Body of pancreas (tissue), 4 donors: ENCODE measurements at regions not wholly inside any gene's neighbourhood (a gene's known extent, or its start where the extent isn't known, plus 50 kb on each side); places are given as distances from the start of the nearest gene placed in this dataset.

Source experiments
- ATAC-seq: fragments of 150-250 bp; one replicate; pipeline ENCODE4 v1.9.1; 2016
- DNase-seq, 4 donors: peaks; one replicate each; pipeline ENCODE4 v3.0.0-alpha.2; 2019
- H3K27ac ChIP-seq, 4 donors: fragments of 200-600 bp; sonication (generic); 1 replicate in 3 of 4; 2 replicates in 1 of 4; pipeline versions ENCODE4 v1.5.1 to v1.6.1; 2016 to 2019; ENCODE audit warnings: mild to moderate bottlenecking in 1 of 4, mixed read lengths in 1 of 4, moderate library complexity in 1 of 4
- H3K27me3 ChIP-seq, 2 donors: fragments of 200-600 bp; sonication (generic); one replicate each; pipeline ENCODE4 v1.6.0; 2016; ENCODE audit warnings: mild to moderate bottlenecking in 1 of 2
- H3K36me3 ChIP-seq, 2 donors: fragments of 200-600 bp; sonication (generic); replicated peaks in 1 of 2; 2 replicates each; pipeline ENCODE4 v1.5.1; 2016; ENCODE audit warnings: low read depth in 2 of 2; ENCODE audit not compliant: insufficient read depth in 1 of 2
- H3K4me1 ChIP-seq: fragments of 200-600 bp; sonication (generic); one replicate; pipeline ENCODE4 v1.6.0; 2016
- H3K4me3 ChIP-seq, 2 donors: fragments of 200-600 bp; sonication (generic); 1 replicate in 1 of 2; 2 replicates in 1 of 2; pipeline ENCODE4 v1.5.1; 2016 to 2019
- H3K9me3 ChIP-seq, 3 donors: fragments of 200-600 bp; sonication (generic); 1 replicate in 2 of 3; 2 replicates in 1 of 3; pipeline ENCODE4 v1.5.1; 2016
- POLR2A ChIP-seq, 3 donors: fragments of 450-650 bp; IDR thresholded peaks; one replicate each; pipeline ENCODE4 v1.6.1; 2016; ENCODE audit warnings: antibody characterized with exemption in 3 of 3, mild to moderate bottlenecking in 2 of 3
- WGBS, 2 donors: methylation state at CpG; one replicate each; pipeline ENCODE4 v1.1.5; 2017; 5-methylcytosine and 5-hydroxymethylcytosine counted together
- intact Hi-C: fragments of 100-400 bp; cut with DNase I; formaldehyde crosslinking; loops from one replicate; pipeline ENCODE4 v1.15.1; 2023
- TF ChIP-seq, protein P1 (sequence below), 7 experiments: fragments of 450-650 bp in 4 of 7; fragments of 200-600 bp in 3 of 7; sonication (generic) in 3 of 7; IDR thresholded peaks; one replicate each; pipeline ENCODE4 v1.5.1; 2016 to 2019; ENCODE audit warnings: antibody characterized with exemption in 7 of 7

DNA sequence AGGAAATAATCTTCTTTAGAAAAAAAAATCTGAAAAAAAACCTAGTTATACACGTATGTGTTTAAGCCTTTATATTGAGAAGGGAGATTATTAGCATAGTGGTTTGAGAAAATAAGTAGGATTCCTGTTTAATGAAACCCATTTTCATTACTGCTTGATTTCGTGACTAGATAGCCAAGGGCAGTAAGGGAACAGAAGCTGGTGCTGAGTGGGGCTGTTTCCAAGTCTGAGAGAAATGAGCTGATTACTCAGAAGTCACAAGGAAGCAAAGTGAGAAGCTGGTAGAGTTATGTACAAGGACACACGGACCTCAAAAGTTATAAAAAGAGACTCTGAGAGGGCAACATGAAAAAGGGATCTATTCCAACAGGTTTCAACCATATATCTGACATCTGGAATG lies 256.5 kb downstream of the TTLL7 start:
- 58 to 62% methylated on average over 3 of the region's 3 CpGs for WGBS, 2 donors
- Histone ChIP-seq H3K27me3 (no peaks in the 10 kb centered on the region), H3K9me3 (no peaks in the 10 kb centered on the region), H3K4me3 (no peak overlapping the region), H3K4me1 (no peaks in the 10 kb centered on the region), H3K36me3 (no peaks in the 10 kb centered on the region), H3K27ac (no peak overlapping the region)
- intact Hi-C loops = no loop called here
- no peak for ATAC-seq
- TF ChIP-seq, protein P1, sequence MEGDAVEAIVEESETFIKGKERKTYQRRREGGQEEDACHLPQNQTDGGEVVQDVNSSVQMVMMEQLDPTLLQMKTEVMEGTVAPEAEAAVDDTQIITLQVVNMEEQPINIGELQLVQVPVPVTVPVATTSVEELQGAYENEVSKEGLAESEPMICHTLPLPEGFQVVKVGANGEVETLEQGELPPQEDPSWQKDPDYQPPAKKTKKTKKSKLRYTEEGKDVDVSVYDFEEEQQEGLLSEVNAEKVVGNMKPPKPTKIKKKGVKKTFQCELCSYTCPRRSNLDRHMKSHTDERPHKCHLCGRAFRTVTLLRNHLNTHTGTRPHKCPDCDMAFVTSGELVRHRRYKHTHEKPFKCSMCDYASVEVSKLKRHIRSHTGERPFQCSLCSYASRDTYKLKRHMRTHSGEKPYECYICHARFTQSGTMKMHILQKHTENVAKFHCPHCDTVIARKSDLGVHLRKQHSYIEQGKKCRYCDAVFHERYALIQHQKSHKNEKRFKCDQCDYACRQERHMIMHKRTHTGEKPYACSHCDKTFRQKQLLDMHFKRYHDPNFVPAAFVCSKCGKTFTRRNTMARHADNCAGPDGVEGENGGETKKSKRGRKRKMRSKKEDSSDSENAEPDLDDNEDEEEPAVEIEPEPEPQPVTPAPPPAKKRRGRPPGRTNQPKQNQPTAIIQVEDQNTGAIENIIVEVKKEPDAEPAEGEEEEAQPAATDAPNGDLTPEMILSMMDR (IDR thresholded peaks at IDR 0.05) = no peak
- no peak for TF ChIP-seq POLR2A (IDR thresholded peaks at IDR 0.05)
- no peak for DNase-seq

DNA sequence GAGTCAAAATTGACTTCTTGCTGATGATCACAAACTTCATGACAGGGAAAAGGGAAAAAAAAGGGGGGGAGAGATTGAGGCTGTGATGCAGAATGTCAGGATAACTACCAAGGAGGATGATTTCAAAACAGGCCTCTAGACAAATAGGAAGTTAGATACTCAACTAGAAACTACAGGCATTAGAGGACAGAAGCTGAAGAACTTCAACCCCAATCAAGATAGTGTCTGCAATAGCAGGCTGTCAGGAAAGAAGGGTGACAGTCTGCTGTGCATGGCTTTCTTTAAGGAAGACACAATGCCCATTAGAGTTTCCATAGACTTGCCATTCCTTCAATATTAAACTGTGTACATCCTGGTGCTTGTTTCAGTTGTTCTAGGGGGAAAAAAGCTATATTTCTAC lies 257.2 kb downstream of the TTLL7 start:
- no peaks in the 10 kb centered on the region for H3K4me1 ChIP-seq
- H3K36me3 ChIP-seq = no peaks in the 10 kb centered on the region
- no peaks in the 10 kb centered on the region for H3K27me3 ChIP-seq
- intact Hi-C loops = no loop called here
- TF ChIP-seq, protein P1 (IDR thresholded peaks at IDR 0.05) = no peak
- TF ChIP-seq POLR2A (IDR thresholded peaks at IDR 0.05) = no peak
- H3K9me3 ChIP-seq = no peaks in the 10 kb centered on the region
- no peak overlapping the region for H3K27ac ChIP-seq
- no peak for ATAC-seq
- no peak overlapping the region for H3K4me3 ChIP-seq
- no peak for DNase-seq

DNA sequence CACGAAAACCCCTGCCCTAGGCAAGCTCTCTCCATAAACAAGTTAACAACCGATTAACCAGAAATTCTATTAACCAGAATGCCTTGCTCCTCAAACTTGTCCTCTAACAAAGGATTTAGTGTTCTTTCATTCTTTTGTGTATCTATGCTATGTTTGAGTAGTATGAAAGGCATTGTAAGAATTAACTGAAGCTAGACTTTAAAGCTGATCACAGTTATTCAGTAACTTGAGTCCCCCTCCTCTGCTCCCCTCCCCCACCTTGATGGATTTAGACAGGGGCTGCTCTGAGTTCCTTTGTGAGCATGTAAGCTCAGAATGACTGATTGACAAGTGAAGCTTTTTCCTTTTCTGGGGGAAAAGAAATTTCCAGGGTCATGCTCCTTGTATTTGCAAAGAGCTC lies 257.6 kb downstream of the TTLL7 start:
- no peak overlapping the region for H3K27ac ChIP-seq
- intact Hi-C loops = no loop called here
- WGBS, 2 donors = 72 to 74% methylated on average over 2 of the region's 2 CpGs
- no peak for DNase-seq
- H3K4me1 ChIP-seq = no peaks in the 10 kb centered on the region
- no peak for ATAC-seq
- no peak overlapping the region for H3K4me3 ChIP-seq
- H3K27me3 ChIP-seq = no peaks in the 10 kb centered on the region
- TF ChIP-seq, protein P1 (IDR thresholded peaks at IDR 0.05) = no peak
- no peaks in the 10 kb centered on the region for H3K36me3 ChIP-seq
- no peaks in the 10 kb centered on the region for H3K9me3 ChIP-seq

- no peaks in the 10 kb centered on the region for H3K36me3 ChIP-seq
- ATAC-seq (no peak), DNase-seq (no peak)
- H3K9me3 ChIP-seq = no peaks in the 10 kb centered on the region
- H3K4me1 ChIP-seq = no peaks in the 10 kb centered on the region
- TF ChIP-seq, protein P1 (IDR thresholded peaks at IDR 0.05) = no peak
- TF ChIP-seq POLR2A (IDR thresholded peaks at IDR 0.05) = no peak
- H3K4me3 ChIP-seq = no peak overlapping the region
- WGBS, 2 donors = 61 to 69% methylated on average over 3 of the region's 3 CpGs
- no peaks in the 10 kb centered on the region for H3K27me3 ChIP-seq
- H3K27ac ChIP-seq = no peak overlapping the region
- intact Hi-C loops = no loop called here
These were observed 263.4 kb downstream of the TTLL7 start for GRCh38 chr1:83735526-83735925.

DNA sequence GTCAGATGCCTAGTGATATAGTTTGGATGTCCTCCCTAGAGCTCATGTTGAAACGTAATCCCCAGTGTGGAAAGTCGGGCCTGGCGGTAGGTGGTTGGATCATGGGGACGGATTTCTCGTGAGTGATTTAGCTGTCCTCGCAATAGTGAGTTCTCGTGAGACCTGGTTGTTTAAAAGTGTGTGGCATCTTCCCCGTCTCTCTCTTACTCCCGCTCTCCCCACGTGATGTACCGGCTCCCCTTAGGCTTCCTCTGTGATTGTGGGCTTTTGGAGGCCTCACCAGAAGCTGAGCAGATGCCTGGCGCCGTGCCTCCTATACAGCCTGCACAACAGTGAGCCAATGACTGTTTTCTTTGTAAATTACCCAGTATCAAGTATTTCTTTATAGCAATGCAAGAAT lies 264.5 kb downstream of the TTLL7 start:
- H3K27me3 ChIP-seq = no peaks in the 10 kb centered on the region
- no peaks in the 10 kb centered on the region for H3K36me3 ChIP-seq
- H3K4me1 ChIP-seq = no peaks in the 10 kb centered on the region
- H3K27ac ChIP-seq = no peak overlapping the region
- WGBS, 2 donors = 95% methylated on average over 13 of the region's 13 CpGs
- TF ChIP-seq POLR2A (IDR thresholded peaks at IDR 0.05) = no peak
- TF ChIP-seq, protein P1 (IDR thresholded peaks at IDR 0.05) = no peak
- intact Hi-C loops = no loop called here
- no peaks in the 10 kb centered on the region for H3K9me3 ChIP-seq
- DNase-seq (no peak), ATAC-seq (no peak)
- no peak overlapping the region for H3K4me3 ChIP-seq
